HS-5 (cell line): ENCODE measurements at regions not wholly inside any gene's neighbourhood (a gene's known extent, or its start where the extent isn't known, plus 50 kb on each side); places are given as distances from the start of the nearest gene placed in this dataset.
"Not testable (repeated sequence)": the region's sequence is repeated elsewhere in the genome, so short reads cannot be mapped to it uniquely, and the experiment has no call there.

Experiments used
- DNase-seq: peaks from one replicate; pipeline ENCODE4 v3.0.0-alpha.2; 2012; ENCODE audit warnings: low read depth

GRCh38 chr18:22044474-22045220, 124.7 kb upstream of the GATA6 start:
- no peak for DNase-seq

- DNase-seq = no peak
Measured at GRCh38 chr18:22045221-22045918, 124.0 kb upstream of the GATA6 start.

GRCh38 chr18:22046473-22046872, 122.9 kb upstream of the GATA6 start:
- DNase-seq = no peak

GRCh38 chr18:22047485-22047884, 121.9 kb upstream of the GATA6 start:
- DNase-seq = no peak

- no peak for DNase-seq
Measured at GRCh38 chr18:22048221-22048620, 121.2 kb upstream of the GATA6 start.

- DNase-seq = no peak
Measured at GRCh38 chr18:22048932-22049615, 120.3 kb upstream of the GATA6 start.

GRCh38 chr18:22052405-22053105, 116.8 kb upstream of the GATA6 start:
- no peak for DNase-seq

- no peak for DNase-seq
Measured at GRCh38 chr18:22055466-22056238, 113.7 kb upstream of the GATA6 start.

- DNase-seq = no peak
Measured at GRCh38 chr18:22056950-22057349, 112.4 kb upstream of the GATA6 start.

GRCh38 chr18:22057908-22058527, 111.4 kb upstream of the GATA6 start:
- no peak for DNase-seq

- DNase-seq = no peak
Measured at GRCh38 chr18:22060361-22060760, 109.0 kb upstream of the GATA6 start.

- DNase-seq = no peak
Measured at GRCh38 chr18:22063102-22063501, 106.3 kb upstream of the GATA6 start.

- DNase-seq = no peak
Measured at GRCh38 chr18:22063672-22064071, 105.7 kb upstream of the GATA6 start.

- DNase-seq = no peak
Measured at GRCh38 chr18:22064581-22064980, 104.8 kb upstream of the GATA6 start.

GRCh38 chr18:22065311-22065710, 104.1 kb upstream of the GATA6 start:
- no peak for DNase-seq

- DNase-seq = no peak
Measured at GRCh38 chr18:22066083-22066485, 103.3 kb upstream of the GATA6 start.

GRCh38 chr18:22067109-22067508, 102.3 kb upstream of the GATA6 start:
- DNase-seq = no peak

GRCh38 chr18:22067682-22068081, 101.7 kb upstream of the GATA6 start:
- no peak for DNase-seq

GRCh38 chr18:22068784-22069183, 100.6 kb upstream of the GATA6 start:
- DNase-seq = not testable (repeated sequence)

- DNase-seq = no peak
Measured at GRCh38 chr18:22069916-22070315, 99.5 kb upstream of the GATA6 start.

- DNase-seq = no peak
Measured at GRCh38 chr18:22073411-22073810, 96.0 kb upstream of the GATA6 start.
